AG09319 (cell line): ENCODE measurements at regions not wholly inside any gene's neighbourhood (a gene's known extent, or its start where the extent isn't known, plus 50 kb on each side); places are given as distances from the start of the nearest gene placed in this dataset.

Source experiments
- DNase-seq: peaks from one replicate; pipeline ENCODE4 v3.0.0-alpha.2; 2010; ENCODE audit warnings: low read depth; ENCODE audit errors: extremely low read depth
- CTCF ChIP-seq: IDR thresholded peaks from 2 replicates; pipeline ENCODE4 v1.5.1; 2011; ENCODE audit warnings: low read depth, mild to moderate bottlenecking, inconsistent platforms, low read length, moderate library complexity

- no peak for TF ChIP-seq CTCF
- DNase-seq = no peak
Observed at GRCh38 chr6:102438171-102438570, 1044.7 kb downstream of the GRIK2 start.

GRCh38 chr6:102417368-102417998 lies 1024.0 kb downstream of the GRIK2 start:
- no peak for DNase-seq

GRCh38 chr6:102415891-102416290 lies 1022.4 kb downstream of the GRIK2 start:
- DNase-seq = no peak
- TF ChIP-seq CTCF = no peak

More at GRCh38 chr6:102417368-102417998, 1024.0 kb downstream of the GRIK2 start:
- no peak for TF ChIP-seq CTCF

- no peak for DNase-seq
- TF ChIP-seq CTCF = no peak
Observed at GRCh38 chr6:102411796-102412195, 1018.3 kb downstream of the GRIK2 start.

- DNase-seq = no peak
- no peak for TF ChIP-seq CTCF
Observed at GRCh38 chr6:102407886-102408741, 1014.6 kb downstream of the GRIK2 start.

GRCh38 chr6:102405860-102406259 lies 1012.4 kb downstream of the GRIK2 start:
- DNase-seq = no peak
- TF ChIP-seq CTCF = no peak

- no peak for TF ChIP-seq CTCF
- no peak for DNase-seq
Observed at GRCh38 chr6:102402635-102403329, 1009.3 kb downstream of the GRIK2 start.
